ENCODE measurements at regions not wholly inside any gene's neighbourhood (a gene's known extent, or its start where the extent isn't known, plus 50 kb on each side); places are given as distances from the start of the nearest gene placed in this dataset.

DNA sequence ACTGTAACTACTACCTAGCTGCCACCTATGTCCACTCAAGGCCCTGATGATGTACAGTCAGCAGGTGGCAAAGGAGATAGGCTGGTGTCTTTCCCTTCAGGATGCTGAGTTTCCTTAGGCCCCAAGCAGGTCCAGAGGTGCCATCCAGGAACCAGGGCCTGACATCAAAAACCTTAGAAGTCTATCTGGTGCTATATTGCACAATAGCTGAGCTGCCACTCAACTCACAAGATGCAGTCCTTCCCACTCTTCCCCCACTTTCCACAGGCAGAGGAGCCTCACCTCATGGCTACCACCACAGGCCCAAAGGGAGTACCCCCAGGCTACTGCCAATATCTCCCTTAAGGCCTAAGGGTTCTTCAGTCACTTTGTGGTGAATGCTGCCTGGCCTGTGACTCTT is 83.9 kb upstream of the ZNF827 start:
- no peak for DNase-seq

DNA sequence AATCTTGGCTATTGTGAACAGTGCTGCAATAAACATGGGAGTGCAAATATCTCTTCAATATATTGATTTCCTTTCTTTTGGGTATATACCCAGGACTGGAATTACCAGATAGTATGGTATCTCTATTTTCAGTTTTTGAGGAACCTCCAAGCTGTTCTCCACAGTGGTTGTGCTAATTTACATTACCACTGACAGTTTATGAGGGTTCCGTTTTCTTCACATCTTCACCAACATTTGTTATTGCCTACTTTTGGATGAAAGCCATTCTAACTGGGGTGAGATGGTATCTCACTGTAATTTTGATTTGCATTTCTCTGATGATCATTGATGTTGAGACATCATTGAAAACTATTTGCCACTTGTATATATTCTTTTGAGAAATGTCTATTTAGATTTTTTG is 79.6 kb upstream of the ZNF827 start:
- DNase-seq, result no peak

DNA sequence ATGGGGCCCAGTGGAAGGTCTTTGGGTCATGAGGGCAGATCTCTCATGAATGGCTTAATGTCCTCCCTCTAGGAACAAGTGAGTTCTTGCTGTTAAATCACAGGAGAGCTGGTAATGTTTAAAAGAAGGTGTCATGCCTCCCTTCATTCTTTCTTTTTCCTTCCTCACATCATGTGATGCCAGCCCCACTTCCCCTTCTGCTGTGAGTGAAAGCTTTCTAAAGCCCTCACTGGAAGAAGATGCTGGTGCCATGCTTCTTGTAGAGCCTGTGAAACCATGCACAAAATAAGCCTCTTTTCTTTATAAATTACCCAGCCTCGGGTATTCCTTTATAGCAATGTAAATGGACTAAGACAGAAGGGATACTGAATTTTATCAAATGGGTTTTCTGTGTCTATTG is 66.1 kb upstream of the ZNF827 start:
- no peak for DNase-seq

DNA sequence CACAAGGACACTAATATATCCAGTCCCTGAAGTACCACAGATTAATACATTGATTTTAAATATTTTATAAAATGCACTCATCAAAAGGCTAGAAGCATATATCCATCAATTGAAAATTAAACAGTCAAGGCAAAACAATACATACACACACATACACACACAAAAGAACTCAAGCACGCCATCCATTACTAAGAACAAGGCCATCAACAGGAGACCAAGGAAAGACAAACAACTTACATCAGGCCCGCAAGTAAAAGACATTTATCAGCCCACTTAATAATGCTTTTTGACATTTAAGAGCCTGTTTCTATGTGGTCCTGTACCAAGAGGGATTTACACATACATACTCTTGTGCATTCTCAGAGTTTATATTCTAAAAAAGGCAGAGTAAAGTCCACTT is 50.0 kb upstream of the ZNF827 start:
- no peak for DNase-seq
